IMR-90 (cell line): ENCODE measurements at regions not wholly inside any gene's neighbourhood (a gene's known extent, or its start where the extent isn't known, plus 50 kb on each side); places are given as distances from the start of the nearest gene placed in this dataset.

ENCODE experiments used
- CEBPB ChIP-seq: IDR thresholded peaks from 2 replicates; pipeline ENCODE4 v1.6.1; 2012; ENCODE audit warnings: low read depth, low read length, improper control_type of control experiment
- CHD1 ChIP-seq: IDR thresholded peaks from 2 replicates; pipeline ENCODE4 v1.6.1; 2012; ENCODE audit warnings: low read depth, low read length, improper control_type of control experiment
- FOS ChIP-seq: fragments of 150-350 bp; IDR thresholded peaks from 2 replicates; pipeline ENCODE4 v1.6.1; 2016; ENCODE audit warnings: low read depth, low read length
- MAFK ChIP-seq: IDR thresholded peaks from 2 replicates; pipeline ENCODE4 v1.6.1; 2012; ENCODE audit warnings: low read depth, low read length, improper control_type of control experiment
- MAZ ChIP-seq: IDR thresholded peaks from 2 replicates; pipeline ENCODE4 v1.6.1; 2012; ENCODE audit warnings: low read depth, mild to moderate bottlenecking, low read length, improper control_type of control experiment, moderate library complexity, borderline replicate concordance
- MXI1 ChIP-seq: IDR thresholded peaks from 2 replicates; pipeline ENCODE4 v1.6.1; 2012; ENCODE audit warnings: low read depth, mild to moderate bottlenecking, low read length, moderate library complexity, borderline replicate concordance
- POLR2A ChIP-seq: IDR thresholded peaks from 2 replicates; pipeline ENCODE4 v1.6.1; 2012; ENCODE audit warnings: mild to moderate bottlenecking, low read depth, low read length
- TF ChIP-seq, protein P1 (sequence below): conservative IDR thresholded peaks from 2 replicates; pipeline ENCODE4 v1.5.1; 2012; ENCODE audit warnings: mild to moderate bottlenecking, low read depth, low read length, improper control_type of control experiment
- TF ChIP-seq, protein P2 (sequence below): fragments of 150-350 bp; IDR thresholded peaks from 2 replicates; pipeline ENCODE4 v1.6.1; 2016; ENCODE audit warnings: low read depth, mild to moderate bottlenecking, low read length, moderate library complexity, borderline replicate concordance
- TF ChIP-seq, protein P3 (sequence below): fragments of 150-350 bp; IDR thresholded peaks from 2 replicates; pipeline ENCODE4 v1.6.1; 2017; ENCODE audit warnings: mild to moderate bottlenecking, antibody characterized with exemption, low read length, low read depth

DNA sequence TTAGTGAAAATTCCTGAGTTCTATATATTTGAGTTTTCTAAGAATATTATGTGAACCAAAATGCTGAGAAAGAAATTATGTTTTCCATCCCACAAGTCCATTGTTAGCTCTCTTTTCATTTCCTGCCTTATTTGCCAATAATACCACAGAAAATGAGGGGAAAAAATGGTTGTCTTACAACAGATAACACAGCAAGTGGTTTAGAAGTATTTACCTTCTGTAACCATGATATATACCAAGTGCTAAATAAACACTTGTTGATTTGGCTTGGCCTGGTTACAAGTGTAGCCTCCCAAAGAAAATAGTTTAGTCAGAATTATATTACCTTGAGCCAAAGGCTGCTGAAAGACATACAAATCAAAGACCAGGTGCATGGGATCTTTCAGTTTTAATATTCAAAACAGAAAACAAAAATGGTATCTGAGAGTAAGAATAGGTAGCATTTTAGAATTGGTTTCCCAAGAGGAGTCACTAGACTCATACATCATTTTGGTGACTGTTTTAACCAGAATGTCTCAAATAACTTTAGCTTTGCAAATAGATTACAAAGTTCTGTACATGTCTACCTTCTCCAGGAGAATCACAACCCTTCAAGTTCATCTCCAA is 439.8 kb upstream of the DYNLRB2 start:
- no peak for TF ChIP-seq MAZ
- TF ChIP-seq POLR2A: no peak
- TF ChIP-seq, protein P1, sequence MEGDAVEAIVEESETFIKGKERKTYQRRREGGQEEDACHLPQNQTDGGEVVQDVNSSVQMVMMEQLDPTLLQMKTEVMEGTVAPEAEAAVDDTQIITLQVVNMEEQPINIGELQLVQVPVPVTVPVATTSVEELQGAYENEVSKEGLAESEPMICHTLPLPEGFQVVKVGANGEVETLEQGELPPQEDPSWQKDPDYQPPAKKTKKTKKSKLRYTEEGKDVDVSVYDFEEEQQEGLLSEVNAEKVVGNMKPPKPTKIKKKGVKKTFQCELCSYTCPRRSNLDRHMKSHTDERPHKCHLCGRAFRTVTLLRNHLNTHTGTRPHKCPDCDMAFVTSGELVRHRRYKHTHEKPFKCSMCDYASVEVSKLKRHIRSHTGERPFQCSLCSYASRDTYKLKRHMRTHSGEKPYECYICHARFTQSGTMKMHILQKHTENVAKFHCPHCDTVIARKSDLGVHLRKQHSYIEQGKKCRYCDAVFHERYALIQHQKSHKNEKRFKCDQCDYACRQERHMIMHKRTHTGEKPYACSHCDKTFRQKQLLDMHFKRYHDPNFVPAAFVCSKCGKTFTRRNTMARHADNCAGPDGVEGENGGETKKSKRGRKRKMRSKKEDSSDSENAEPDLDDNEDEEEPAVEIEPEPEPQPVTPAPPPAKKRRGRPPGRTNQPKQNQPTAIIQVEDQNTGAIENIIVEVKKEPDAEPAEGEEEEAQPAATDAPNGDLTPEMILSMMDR: no peak
- TF ChIP-seq, protein P2, sequence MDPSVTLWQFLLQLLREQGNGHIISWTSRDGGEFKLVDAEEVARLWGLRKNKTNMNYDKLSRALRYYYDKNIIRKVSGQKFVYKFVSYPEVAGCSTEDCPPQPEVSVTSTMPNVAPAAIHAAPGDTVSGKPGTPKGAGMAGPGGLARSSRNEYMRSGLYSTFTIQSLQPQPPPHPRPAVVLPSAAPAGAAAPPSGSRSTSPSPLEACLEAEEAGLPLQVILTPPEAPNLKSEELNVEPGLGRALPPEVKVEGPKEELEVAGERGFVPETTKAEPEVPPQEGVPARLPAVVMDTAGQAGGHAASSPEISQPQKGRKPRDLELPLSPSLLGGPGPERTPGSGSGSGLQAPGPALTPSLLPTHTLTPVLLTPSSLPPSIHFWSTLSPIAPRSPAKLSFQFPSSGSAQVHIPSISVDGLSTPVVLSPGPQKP: no peak
- TF ChIP-seq MAFK: no peak
- TF ChIP-seq, protein P3, sequence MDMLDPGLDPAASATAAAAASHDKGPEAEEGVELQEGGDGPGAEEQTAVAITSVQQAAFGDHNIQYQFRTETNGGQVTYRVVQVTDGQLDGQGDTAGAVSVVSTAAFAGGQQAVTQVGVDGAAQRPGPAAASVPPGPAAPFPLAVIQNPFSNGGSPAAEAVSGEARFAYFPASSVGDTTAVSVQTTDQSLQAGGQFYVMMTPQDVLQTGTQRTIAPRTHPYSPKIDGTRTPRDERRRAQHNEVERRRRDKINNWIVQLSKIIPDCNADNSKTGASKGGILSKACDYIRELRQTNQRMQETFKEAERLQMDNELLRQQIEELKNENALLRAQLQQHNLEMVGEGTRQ: no peak
- TF ChIP-seq CEBPB: no peak
- no peak for TF ChIP-seq FOS
- no peak for TF ChIP-seq CHD1
- TF ChIP-seq MXI1: no peak
